ENCODE measurements at regions not wholly inside any gene's neighbourhood (a gene's known extent, or its start where the extent isn't known, plus 50 kb on each side); places are given as distances from the start of the nearest gene placed in this dataset.

GRCh38 chr10:131000244-131000643, 311.3 kb downstream of the TCERG1L start:
- H3K9me3 ChIP-seq (ENCODE audit: low read length) = no peaks in the 10 kb centered on the region
- no peak overlapping the region for H2AFZ ChIP-seq (ENCODE audit: low read length)
- no peaks in the 10 kb centered on the region for H4K20me1 ChIP-seq (ENCODE audit: insufficient read depth, low read length)
- no peaks in the 10 kb centered on the region for H3F3A ChIP-seq (ENCODE audit: insufficient read depth, low read length)
- no peaks in the 10 kb centered on the region for H3K79me2 ChIP-seq (ENCODE audit: insufficient read depth, low read length)
- H3K27me3 ChIP-seq (ENCODE audit: insufficient read depth, low read length) = 0 out of 2 replicates have a peak, but pooled peaks cover 3% of the 10 kb centered on the region
- no peaks in the 10 kb centered on the region for H3K9me2 ChIP-seq (ENCODE audit: low read depth, low read length)
- no peaks in the 10 kb centered on the region for H3K4me1 ChIP-seq (ENCODE audit: insufficient read depth, low read length, severe bottlenecking)
- TF ChIP-seq CTCF (IDR thresholded peaks at IDR 0.05; ENCODE audit: low read length) (no peak), EZH2 (IDR thresholded peaks at IDR 0.05; ENCODE audit: borderline replicate concordance, low read length) (no peak)
- H3K27ac ChIP-seq (ENCODE audit: low read depth, low read length, poor library complexity, severe bottlenecking) = no peak overlapping the region
- no peak overlapping the region for H3K4me2 ChIP-seq (ENCODE audit: low read length)
- no peak overlapping the region for H3K9ac ChIP-seq (ENCODE audit: low read length)
- H3K4me3 ChIP-seq (ENCODE audit: low read depth, low read length, poor library complexity, severe bottlenecking) = no peak overlapping the region
- H3K36me3 ChIP-seq (ENCODE audit: insufficient read depth, low read length) = no peaks in the 10 kb centered on the region

DNA sequence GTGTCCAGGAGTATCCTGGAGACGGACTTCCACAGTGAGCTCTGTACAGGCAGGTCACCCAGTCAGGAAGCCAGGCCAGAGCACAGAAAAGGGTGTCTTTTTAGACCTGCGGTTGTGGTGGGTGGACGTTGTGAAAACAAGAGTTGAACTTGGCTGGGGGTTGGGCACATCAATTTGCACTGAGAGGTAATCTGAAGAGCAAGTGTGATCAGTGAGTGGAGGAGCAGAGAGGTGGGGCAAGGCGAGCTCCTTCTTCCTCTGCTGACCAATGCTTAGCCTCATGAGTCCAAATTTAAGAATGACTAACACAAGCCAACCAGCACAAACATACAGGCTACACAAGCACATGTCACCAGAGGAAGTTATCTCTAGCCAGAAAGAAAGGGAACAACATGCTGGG, 310.8 kb downstream of the TCERG1L start:
- H2AFZ ChIP-seq (ENCODE audit: low read length) = no peak overlapping the region
- no peaks in the 10 kb centered on the region for H3K9me2 ChIP-seq (ENCODE audit: low read depth, low read length)
- no peaks in the 10 kb centered on the region for H3K9me3 ChIP-seq (ENCODE audit: low read length)
- H3K4me2 ChIP-seq (ENCODE audit: low read length) = no peak overlapping the region
- no peak overlapping the region for H3K4me3 ChIP-seq (ENCODE audit: low read depth, low read length, poor library complexity, severe bottlenecking)
- no peak overlapping the region for H3K9ac ChIP-seq (ENCODE audit: low read length)
- no peak overlapping the region for H3K27ac ChIP-seq (ENCODE audit: low read depth, low read length, poor library complexity, severe bottlenecking)
- H3K79me2 ChIP-seq (ENCODE audit: insufficient read depth, low read length) = no peaks in the 10 kb centered on the region
- 0 out of 2 replicates have a peak, but pooled peaks cover 3% of the 10 kb centered on the region for H3K27me3 ChIP-seq (ENCODE audit: insufficient read depth, low read length)
- H3K4me1 ChIP-seq (ENCODE audit: insufficient read depth, low read length, severe bottlenecking) = no peaks in the 10 kb centered on the region
- no peaks in the 10 kb centered on the region for H3K36me3 ChIP-seq (ENCODE audit: insufficient read depth, low read length)
- no peaks in the 10 kb centered on the region for H3F3A ChIP-seq (ENCODE audit: insufficient read depth, low read length)
- TF ChIP-seq EZH2 (IDR thresholded peaks at IDR 0.05; ENCODE audit: borderline replicate concordance, low read length) (no peak), CTCF (IDR thresholded peaks at IDR 0.05; ENCODE audit: low read length) (no peak)
- no peaks in the 10 kb centered on the region for H4K20me1 ChIP-seq (ENCODE audit: insufficient read depth, low read length)

DNA sequence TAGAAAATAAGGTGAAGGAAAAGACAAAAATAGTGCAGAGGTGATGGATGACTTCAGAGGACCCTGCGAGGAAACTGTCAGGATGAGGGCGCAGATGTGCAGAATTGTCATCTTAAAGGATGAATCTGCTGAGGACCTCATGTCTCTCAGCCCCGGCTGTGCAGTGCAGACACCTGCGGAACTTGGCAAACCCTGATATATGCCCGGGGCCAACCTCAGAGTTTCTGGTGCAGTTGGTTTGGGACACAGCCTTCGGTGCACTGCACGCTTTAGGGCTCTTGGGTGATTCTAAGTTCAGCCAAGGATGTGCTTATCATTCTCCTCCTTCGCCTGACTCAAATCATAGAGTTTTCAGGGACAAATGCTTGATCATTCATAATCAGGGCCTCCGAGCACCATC, 310.1 kb downstream of the TCERG1L start:
- no peaks in the 10 kb centered on the region for H3K36me3 ChIP-seq (ENCODE audit: insufficient read depth, low read length)
- 0 out of 2 replicates have a peak, but pooled peaks cover 3% of the 10 kb centered on the region for H3K27me3 ChIP-seq (ENCODE audit: insufficient read depth, low read length)
- H3K9me2 ChIP-seq (ENCODE audit: low read depth, low read length) = no peaks in the 10 kb centered on the region
- H3K27ac ChIP-seq (ENCODE audit: low read depth, low read length, poor library complexity, severe bottlenecking) = no peak overlapping the region
- H3K4me1 ChIP-seq (ENCODE audit: insufficient read depth, low read length, severe bottlenecking) = no peaks in the 10 kb centered on the region
- no peak overlapping the region for H2AFZ ChIP-seq (ENCODE audit: low read length)
- H3F3A ChIP-seq (ENCODE audit: insufficient read depth, low read length) = no peaks in the 10 kb centered on the region
- no peaks in the 10 kb centered on the region for H3K9me3 ChIP-seq (ENCODE audit: low read length)
- H3K9ac ChIP-seq (ENCODE audit: low read length) = no peak overlapping the region
- no peak overlapping the region for H3K4me3 ChIP-seq (ENCODE audit: low read depth, low read length, poor library complexity, severe bottlenecking)
- TF ChIP-seq EZH2 (IDR thresholded peaks at IDR 0.05; ENCODE audit: borderline replicate concordance, low read length) = no peak
- TF ChIP-seq CTCF (IDR thresholded peaks at IDR 0.05; ENCODE audit: low read length) = no peak
- H4K20me1 ChIP-seq (ENCODE audit: insufficient read depth, low read length) = no peaks in the 10 kb centered on the region
- H3K79me2 ChIP-seq (ENCODE audit: insufficient read depth, low read length) = no peaks in the 10 kb centered on the region
- no peak overlapping the region for H3K4me2 ChIP-seq (ENCODE audit: low read length)
